ENCODE measurements at regions not wholly inside any gene's neighbourhood (a gene's known extent, or its start where the extent isn't known, plus 50 kb on each side); places are given as distances from the start of the nearest gene placed in this dataset.

GRCh38 chr6:87909849-87910248 is 137.8 kb upstream of the SPACA1 start:
- no peak overlapping the region for H3K27ac Mint-ChIP-seq

More at GRCh38 chr6:87909849-87910248, 137.8 kb upstream of the SPACA1 start:
- no peaks in the 10 kb centered on the region for H3K23me2 ChIP-seq (ENCODE audit: insufficient read length, low read depth, low read length, poor library complexity, severe bottlenecking)
- no peak overlapping the region for H4K5ac ChIP-seq (ENCODE audit: insufficient read length, low read depth, low read length)
- H3K9ac ChIP-seq (ENCODE audit: extremely low read depth, insufficient read length, low read length) = no peak overlapping the region
- H3K56ac ChIP-seq (ENCODE audit: insufficient read length, low read depth, low read length) = no peak overlapping the region
- H3K79me2 ChIP-seq (ENCODE audit: insufficient read depth, low read length) = no peaks in the 10 kb centered on the region
- H3K18ac ChIP-seq (ENCODE audit: insufficient read length, low read depth, low read length) = no peak overlapping the region
- H2AK5ac ChIP-seq (ENCODE audit: insufficient read length, low read length) = no peak overlapping the region
- Mint-ChIP-seq H3K9me3 (no peaks in the 10 kb centered on the region; a peak in 1 of 5 replicates), H3K4me3 (no peak overlapping the region), H3K4me1 (peaks cover 41 to 45% of the 10 kb centered on the region in 2 experiments), H3K36me3 (ENCODE audit: insufficient read depth in 1 of 3, low read depth in 3 of 3) (no peaks in the 10 kb centered on the region), H3K27me3 (ENCODE audit: low read depth) (no peaks in the 10 kb centered on the region; the same call in 1 of the 2 replicates)
- H2BK15ac ChIP-seq (ENCODE audit: low read depth, low read length) = no peak overlapping the region
- H2AFZ ChIP-seq (ENCODE audit: low read length) = no peak overlapping the region
- H3K27ac ChIP-seq (ENCODE audit: insufficient read length, low read depth, low read length) = no peak overlapping the region
- H3K4ac ChIP-seq (ENCODE audit: low read depth, low read length) = no peak overlapping the region
- H2BK5ac ChIP-seq (ENCODE audit: insufficient read length, low read length) = no peak overlapping the region
- H2BK20ac ChIP-seq (ENCODE audit: low read depth, low read length, poor library complexity, severe bottlenecking) = no peak overlapping the region
- H3K27me3 ChIP-seq (ENCODE audit: insufficient read depth, low read length) = no peaks in the 10 kb centered on the region
- no peak overlapping the region for H3T11ph ChIP-seq (ENCODE audit: low read length)
- no peak overlapping the region for H2BK12ac ChIP-seq (ENCODE audit: insufficient read length, low read depth, low read length)
- DNase-seq = no peak
- H4K91ac ChIP-seq (ENCODE audit: insufficient read length, low read depth, low read length) = no peak overlapping the region
- H3K23ac ChIP-seq (ENCODE audit: insufficient read length, low read depth, low read length) = no peak overlapping the region
- no peak overlapping the region for H3K4me2 ChIP-seq (ENCODE audit: insufficient read depth, insufficient read length, low read length)
- no peak overlapping the region for H2BK120ac ChIP-seq (ENCODE audit: low read depth, low read length, poor library complexity, severe bottlenecking)
- H4K20me1 ChIP-seq (ENCODE audit: control insufficient read depth, insufficient read depth, insufficient read length) = no peaks in the 10 kb centered on the region
- H4K8ac ChIP-seq (replicated peaks; ENCODE audit: insufficient read length, low read depth, low read length) = no peak overlapping the region
- H3K79me1 ChIP-seq (ENCODE audit: insufficient read depth, low read depth, low read length, poor library complexity, severe bottlenecking) = no peaks in the 10 kb centered on the region
- peaks cover 9% of the 10 kb centered on the region; the same call in 1 of the 2 replicates for H3K4me1 ChIP-seq (ENCODE audit: insufficient read depth, low read length)
- TF ChIP-seq CTCF (conservative IDR thresholded peaks at IDR 0.05) = no peak
- H3K14ac ChIP-seq (ENCODE audit: insufficient read depth, low read length) = no peak overlapping the region
- H3K9me3 ChIP-seq (ENCODE audit: control insufficient read depth, low read depth, low read length) = no peaks in the 10 kb centered on the region
- WGBS (ENCODE audit: extremely low coverage, insufficient read length, low lambda C conversion rate) = no CpG with 5 or more reads among the region's 8 CpGs
